ENCODE measurements at regions not wholly inside any gene's neighbourhood (a gene's known extent, or its start where the extent isn't known, plus 50 kb on each side); places are given as distances from the start of the nearest gene placed in this dataset.

DNA sequence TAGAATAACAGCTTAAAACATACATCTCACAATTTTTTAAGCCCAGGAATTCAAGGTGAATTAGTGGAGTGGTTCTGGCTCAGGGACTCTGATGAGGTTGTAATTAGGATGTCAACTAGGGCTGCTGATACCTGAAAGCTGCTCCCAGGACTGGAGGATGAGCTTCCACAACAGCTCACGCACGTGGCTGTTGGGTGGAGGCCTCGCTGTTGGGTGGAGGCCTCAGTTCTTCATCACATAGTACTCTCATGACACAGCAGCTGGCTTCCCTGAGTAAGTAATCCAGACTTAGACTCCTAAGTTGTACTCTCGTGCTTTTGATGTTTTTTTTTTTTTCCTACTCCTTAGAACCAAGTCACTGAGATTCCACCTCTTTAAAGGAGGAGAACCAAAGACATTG, 577.1 kb upstream of the PRR20A start:
- no peaks in the 10 kb centered on the region for H3K79me2 ChIP-seq (ENCODE audit: control insufficient read depth, insufficient read depth, low read length)
- Mint-ChIP-seq H3K9me3 (ENCODE audit: insufficient read depth) (no peaks in the 10 kb centered on the region), H3K27ac (no peak overlapping the region), H3K4me3 (no peak overlapping the region), H3K4me1 (no peaks in the 10 kb centered on the region), H3K27me3 (no peaks in the 10 kb centered on the region)
- DNase-seq: no peak
- ChIA-PET POLR2A (no interaction called here), CTCF (no interaction called here)
- H3K4me2 ChIP-seq (replicated peaks; ENCODE audit: low read depth, low read length, poor library complexity, severe bottlenecking): no peak overlapping the region
- H3K27ac ChIP-seq (ENCODE audit: low read length in 2 of 2): no peak overlapping the region
- no peak for ATAC-seq (ENCODE audit: low read depth)
- no peaks in the 10 kb centered on the region for H4K20me1 ChIP-seq (ENCODE audit: control insufficient read depth, insufficient read depth, low read length, poor library complexity, severe bottlenecking)
- H3K4me3 ChIP-seq (ENCODE audit: control extremely low read depth in 1 of 5, extremely low read depth in 1 of 5, insufficient read depth in 1 of 5, low read depth in 2 of 5, low read length in 4 of 5): no peak overlapping the region
- H3K27me3 ChIP-seq (replicated peaks in 1 of 4; ENCODE audit: control extremely low read depth in 1 of 4, control insufficient read depth in 3 of 4, insufficient read depth in 4 of 4, low read length in 3 of 4): no peaks in the 10 kb centered on the region
- no peaks in the 10 kb centered on the region for H3K36me3 ChIP-seq (replicated peaks in 1 of 2; ENCODE audit: control extremely low read depth in 1 of 2, control insufficient read depth in 1 of 2, extremely low read depth in 1 of 2, insufficient read depth in 2 of 2, low read length in 1 of 2)
- intact Hi-C loops (cut with micrococcal nuclease): no loop called here
- TF ChIP-seq EZH2 (IDR thresholded peaks at IDR 0.05; ENCODE audit: borderline replicate concordance, insufficient read depth, low read depth, low read length, poor library complexity, severe bottlenecking): no peak
- TF ChIP-seq, protein P1, sequence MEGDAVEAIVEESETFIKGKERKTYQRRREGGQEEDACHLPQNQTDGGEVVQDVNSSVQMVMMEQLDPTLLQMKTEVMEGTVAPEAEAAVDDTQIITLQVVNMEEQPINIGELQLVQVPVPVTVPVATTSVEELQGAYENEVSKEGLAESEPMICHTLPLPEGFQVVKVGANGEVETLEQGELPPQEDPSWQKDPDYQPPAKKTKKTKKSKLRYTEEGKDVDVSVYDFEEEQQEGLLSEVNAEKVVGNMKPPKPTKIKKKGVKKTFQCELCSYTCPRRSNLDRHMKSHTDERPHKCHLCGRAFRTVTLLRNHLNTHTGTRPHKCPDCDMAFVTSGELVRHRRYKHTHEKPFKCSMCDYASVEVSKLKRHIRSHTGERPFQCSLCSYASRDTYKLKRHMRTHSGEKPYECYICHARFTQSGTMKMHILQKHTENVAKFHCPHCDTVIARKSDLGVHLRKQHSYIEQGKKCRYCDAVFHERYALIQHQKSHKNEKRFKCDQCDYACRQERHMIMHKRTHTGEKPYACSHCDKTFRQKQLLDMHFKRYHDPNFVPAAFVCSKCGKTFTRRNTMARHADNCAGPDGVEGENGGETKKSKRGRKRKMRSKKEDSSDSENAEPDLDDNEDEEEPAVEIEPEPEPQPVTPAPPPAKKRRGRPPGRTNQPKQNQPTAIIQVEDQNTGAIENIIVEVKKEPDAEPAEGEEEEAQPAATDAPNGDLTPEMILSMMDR (IDR thresholded peaks at IDR 0.05): no peak
- H3K9me3 ChIP-seq (ENCODE audit: control extremely low read depth in 1 of 3, control insufficient read depth in 2 of 3, insufficient read depth in 1 of 3, low read length in 2 of 3): no peaks in the 10 kb centered on the region
- no peak overlapping the region for H2AFZ ChIP-seq (ENCODE audit: insufficient read depth, low read depth, low read length, poor library complexity, severe bottlenecking)
- H3K9ac ChIP-seq (ENCODE audit: low read length): no peak overlapping the region
- no peaks in the 10 kb centered on the region for H3K4me1 ChIP-seq (ENCODE audit: control insufficient read depth in 2 of 2, insufficient read depth in 2 of 2, low read length in 2 of 2)
- 68% methylated on average over 4 of the region's 4 CpGs for WGBS (ENCODE audit: insufficient coverage)

DNA sequence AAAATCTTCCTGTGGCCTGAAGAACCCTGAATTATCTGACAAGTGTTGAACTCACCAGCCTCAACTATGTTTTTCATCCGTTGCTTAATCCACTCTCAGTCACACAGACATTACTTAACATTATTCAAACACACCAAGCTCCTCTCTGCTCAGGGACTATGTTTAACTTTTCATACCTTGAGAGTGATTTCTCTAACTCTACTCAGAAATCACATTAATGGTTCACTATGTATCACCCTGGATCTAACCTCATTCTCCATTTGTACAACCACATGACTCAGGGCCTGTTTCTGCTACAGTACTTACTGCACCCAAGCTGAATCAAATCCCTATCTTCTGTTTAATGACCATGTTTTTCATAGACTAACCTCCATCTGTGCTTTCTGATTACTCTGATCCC, 553.7 kb upstream of the PRR20A start:
- peaks cover 0 to 4% (median 2%) of the 10 kb centered on the region in 3 donors for H3K9me3 ChIP-seq (ENCODE audit: control extremely low read depth in 1 of 3, control insufficient read depth in 2 of 3, insufficient read depth in 1 of 3, low read length in 2 of 3)
- intact Hi-C loops (cut with micrococcal nuclease): loop anchor here (10.0 kb wide), 1 partner anchor 1198 kb away; no protein-coding TSS in a partner anchor
- WGBS (ENCODE audit: insufficient coverage): 71% methylated on average over 1 of the region's 1 CpG
- no peaks in the 10 kb centered on the region for H3K4me1 ChIP-seq (ENCODE audit: control insufficient read depth in 2 of 2, insufficient read depth in 2 of 2, low read length in 2 of 2)
- Mint-ChIP-seq H3K4me3 (no peak overlapping the region), H3K4me1 (no peaks in the 10 kb centered on the region), H3K9me3 (ENCODE audit: insufficient read depth) (peaks cover 6% of the 10 kb centered on the region), H3K27me3 (no peaks in the 10 kb centered on the region), H3K27ac (no peak overlapping the region)
- no peak overlapping the region for H3K27ac ChIP-seq (ENCODE audit: low read length in 2 of 2)
- H2AFZ ChIP-seq (ENCODE audit: insufficient read depth, low read depth, low read length, poor library complexity, severe bottlenecking): no peak overlapping the region
- CTCF ChIA-PET: no interaction called here
- H4K20me1 ChIP-seq (ENCODE audit: control insufficient read depth, insufficient read depth, low read length, poor library complexity, severe bottlenecking): no peaks in the 10 kb centered on the region
- POLR2A ChIA-PET: no interaction called here
- H3K9ac ChIP-seq (ENCODE audit: low read length): no peak overlapping the region
- H3K4me2 ChIP-seq (replicated peaks; ENCODE audit: low read depth, low read length, poor library complexity, severe bottlenecking): no peak overlapping the region
- no peak overlapping the region for H3K4me3 ChIP-seq (ENCODE audit: control extremely low read depth in 1 of 5, extremely low read depth in 1 of 5, insufficient read depth in 1 of 5, low read depth in 2 of 5, low read length in 4 of 5)
- TF ChIP-seq EZH2 (IDR thresholded peaks at IDR 0.05; ENCODE audit: borderline replicate concordance, insufficient read depth, low read depth, low read length, poor library complexity, severe bottlenecking): no peak
- TF ChIP-seq, protein P1 (IDR thresholded peaks at IDR 0.05): no peak
- H3K36me3 ChIP-seq (replicated peaks in 1 of 2; ENCODE audit: control extremely low read depth in 1 of 2, control insufficient read depth in 1 of 2, extremely low read depth in 1 of 2, insufficient read depth in 2 of 2, low read length in 1 of 2): no peaks in the 10 kb centered on the region
- DNase-seq (no peak), ATAC-seq (ENCODE audit: low read depth) (no peak)
- H3K27me3 ChIP-seq (replicated peaks in 1 of 4; ENCODE audit: control extremely low read depth in 1 of 4, control insufficient read depth in 3 of 4, insufficient read depth in 4 of 4, low read length in 3 of 4): no peaks in the 10 kb centered on the region
- no peaks in the 10 kb centered on the region for H3K79me2 ChIP-seq (ENCODE audit: control insufficient read depth, insufficient read depth, low read length)

All from B cell (primary cell).